A549 (cell line): ENCODE measurements at regions not wholly inside any gene's neighbourhood (a gene's known extent, or its start where the extent isn't known, plus 50 kb on each side); places are given as distances from the start of the nearest gene placed in this dataset.

Experiments
- ATAC-seq, 2 experiments: fragments of 200-7000 bp in 1 of 2; fragments of >200 bp in 1 of 2; cut with Nextera tagmentation in 1 of 2; cut with Tn5 transposase in 1 of 2; 3 replicates each; pipeline versions ENCODE4 v1.8.0 to v1.9.1; 2018 to 2020; ENCODE audit warnings: mild to moderate bottlenecking in 1 of 2, moderate library complexity in 1 of 2
- CTCF ChIA-PET: fragments of 300-600 bp; sonication (Branson Sonifier 250); formaldehyde crosslinking; extraction: SDS; loops from one replicate; lab custom pipeline; 2021; ENCODE audit warnings: antibody characterized with exemption, inconsistent platforms; lab: Yijun Ruan, JAX
- POLR2A ChIA-PET: fragments of 350-600 bp; formaldehyde crosslinking; extraction: SDS; loops from one replicate; lab custom pipeline; 2021; ENCODE audit warnings: antibody characterized with exemption, inconsistent platforms; lab: Yijun Ruan, JAX
- DNase-seq, 2 experiments: peaks; one replicate each; pipeline versions ENCODE4 v3.0.0 to v3.0.0-alpha.2; 2011 to 2016; ENCODE audit warnings: low read depth in 1 of 2, low spot score in 1 of 2
- FAIRE-seq: peaks from 2 replicates; lab custom pipeline; 2011; peaks lifted over from hg19 to GRCh38; lab: Jason Lieb, UNC
- H3K27ac ChIP-seq, 2 experiments: fragments of >200 bp; sonication (Bioruptor Twin); formaldehyde crosslinking; 3 replicates each; pipeline ENCODE4 v1.5.1; 2016 to 2017
- H3K4me1 ChIP-seq: fragments of >200 bp; sonication (Bioruptor Twin); formaldehyde crosslinking; 3 replicates; pipeline ENCODE4 v1.6.1; 2016
- H3K4me2 ChIP-seq: fragments of >200 bp; sonication (Bioruptor Twin); formaldehyde crosslinking; 3 replicates; pipeline ENCODE4 v1.6.1; 2016
- H3K4me3 ChIP-seq: fragments of >200 bp; sonication (Bioruptor Twin); formaldehyde crosslinking; 3 replicates; pipeline ENCODE4 v1.5.1; 2016
- H3K9me3 ChIP-seq: fragments of >200 bp; sonication (Bioruptor Twin); formaldehyde crosslinking; 3 replicates; pipeline ENCODE4 v1.6.1; 2016
- CBX2 ChIP-seq: fragments of 200-600 bp; sonication (generic); IDR thresholded peaks from 2 replicates; pipeline ENCODE4 v1.6.1; 2016; ENCODE audit warnings: low read depth, mild to moderate bottlenecking, borderline replicate concordance
- CHD4 ChIP-seq: fragments of 200-600 bp; sonication (generic); IDR thresholded peaks from 2 replicates; pipeline ENCODE4 v1.6.1; 2016; ENCODE audit warnings: antibody characterized with exemption, mild to moderate bottlenecking, borderline replicate concordance
- EHMT2 ChIP-seq: fragments of 200-600 bp; sonication (generic); IDR thresholded peaks from 2 replicates; pipeline ENCODE4 v1.6.1; 2016; ENCODE audit warnings: antibody characterized with exemption, low read depth, mild to moderate bottlenecking, moderate library complexity
- FOSB ChIP-seq: fragments of 250-450 bp; sonication (Bioruptor Pico); IDR thresholded peaks from 2 replicates; pipeline ENCODE4 v1.5.0; 2020; ENCODE audit warnings: mild to moderate bottlenecking, moderate library complexity
- FOSL2 ChIP-seq, 2 experiments: fragments of 450-650 bp in 1 of 2; fragments of >200 bp in 1 of 2; sonication (Bioruptor Twin) in 1 of 2; formaldehyde crosslinking; IDR thresholded peaks; 2 replicates each; pipeline versions ENCODE4 v1.5.0 to v1.6.1; 2016 to 2020; ENCODE audit warnings: mild to moderate bottlenecking in 1 of 2, moderate library complexity in 1 of 2
- HEYL ChIP-seq: fragments of 250-450 bp; sonication (Bioruptor Pico); IDR thresholded peaks from 2 replicates; pipeline ENCODE4 v1.8.0; 2021; ENCODE audit warnings: mild to moderate bottlenecking, moderate library complexity
- HOXA7 ChIP-seq: fragments of 250-450 bp; sonication (Bioruptor Pico); IDR thresholded peaks from 2 replicates; pipeline ENCODE4 v1.5.0; 2020; ENCODE audit warnings: mild to moderate bottlenecking, moderate library complexity
- KDM1A ChIP-seq: fragments of 200-600 bp; sonication (generic); IDR thresholded peaks from 2 replicates; pipeline ENCODE4 v1.6.1; 2016; ENCODE audit warnings: low read depth, mild to moderate bottlenecking
- MAFK ChIP-seq: fragments of 450-650 bp; IDR thresholded peaks from 2 replicates; pipeline ENCODE4 v1.6.1; 2014; ENCODE audit not compliant: partially characterized antibody
- MAZ ChIP-seq: fragments of 150-350 bp; IDR thresholded peaks from 2 replicates; pipeline ENCODE4 v1.6.1; 2014; ENCODE audit warnings: antibody characterized with exemption, low read depth, low read length, borderline replicate concordance
- MYC ChIP-seq: IDR thresholded peaks from 2 replicates; pipeline ENCODE4 v1.6.1; 2012; ENCODE audit warnings: mild to moderate bottlenecking, inconsistent platforms, low read length, improper control_type of control experiment, borderline replicate concordance
- NFE2L2 ChIP-seq: fragments of 150-350 bp; conservative IDR thresholded peaks from 2 replicates; pipeline ENCODE4 v1.6.1; 2014; ENCODE audit warnings: low read length
- NR3C1 ChIP-seq: fragments of >200 bp; sonication (Bioruptor Twin); formaldehyde crosslinking; IDR thresholded peaks from 3 replicates; pipeline ENCODE4 v1.6.1; 2017
- RAD21 ChIP-seq, 2 experiments: fragments of >200 bp in 1 of 2; sonication (Bioruptor Twin) in 1 of 2; formaldehyde crosslinking in 1 of 2; IDR thresholded peaks in 1 of 2; conservative IDR thresholded peaks in 1 of 2; 2 replicates in 1 of 2; 3 replicates in 1 of 2; pipeline ENCODE4 v1.6.1; 2012 to 2018; ENCODE audit warnings: inconsistent platforms in 1 of 2
- ZFP36 ChIP-seq: fragments of 450-650 bp; IDR thresholded peaks from 2 replicates; pipeline ENCODE4 v1.6.1; 2014; ENCODE audit warnings: borderline replicate concordance; ENCODE audit not compliant: partially characterized antibody
- WGBS: methylation state at CpG from one replicate; pipeline ENCODE4 v1.1.6; 2017; ENCODE audit errors: missing lambda C conversion rate; 5-methylcytosine and 5-hydroxymethylcytosine counted together
- TF ChIP-seq, protein P1 (sequence below): fragments of 150-350 bp; IDR thresholded peaks from 2 replicates; pipeline ENCODE4 v1.6.1; 2014; ENCODE audit warnings: low read depth, mild to moderate bottlenecking, low read length
- TF ChIP-seq, protein P2 (sequence below): fragments of 200-600 bp; sonication (generic); IDR thresholded peaks from 2 replicates; pipeline ENCODE4 v1.6.1; 2016; ENCODE audit warnings: antibody characterized with exemption, mild to moderate bottlenecking, moderate library complexity
- TF ChIP-seq, protein P3 (sequence below): fragments of >200 bp; sonication (Bioruptor Twin); formaldehyde crosslinking; IDR thresholded peaks from 2 replicates; pipeline ENCODE4 v1.6.1; 2016

DNA sequence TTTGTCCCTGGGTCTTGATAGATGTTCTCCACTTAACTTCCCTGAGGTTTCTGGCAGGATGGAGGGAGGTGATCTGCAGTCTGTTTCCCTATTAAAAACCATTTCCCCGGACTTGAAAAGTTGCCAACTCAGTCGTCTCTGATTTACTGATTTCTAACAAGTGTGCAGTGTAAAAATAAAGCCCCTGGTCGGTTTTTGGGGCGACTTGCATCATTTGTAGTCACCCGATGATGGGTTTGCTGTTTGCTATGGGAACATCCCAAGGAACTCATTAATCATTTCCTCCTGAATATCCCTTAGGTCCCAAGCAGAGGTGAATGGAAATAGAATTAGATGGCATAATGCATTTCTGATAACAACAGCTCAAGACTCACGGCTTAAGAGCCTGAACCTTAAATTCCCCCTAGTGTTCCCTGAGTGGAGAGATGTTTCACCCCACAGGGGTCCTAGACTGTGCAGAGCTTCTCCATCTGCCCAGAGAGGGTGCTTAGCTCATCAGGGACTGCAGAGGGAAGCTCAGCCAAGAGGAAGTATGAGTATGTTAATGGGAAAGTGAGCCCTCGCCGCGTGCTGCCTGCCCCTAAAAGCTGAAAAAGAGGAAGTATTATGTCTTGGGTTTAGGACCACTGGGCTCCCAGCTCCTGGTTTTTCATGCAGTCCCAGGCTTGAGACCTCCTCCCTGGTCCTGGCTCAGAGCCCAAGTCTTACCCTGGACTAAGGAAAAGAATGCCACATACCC is 115.1 kb upstream of the DAP start:
- Histone ChIP-seq H3K9me3 (no peaks in the 10 kb centered on the region), H3K4me3 (no peak overlapping the region), H3K4me2 (no peak overlapping the region), H3K4me1 (no peaks in the 10 kb centered on the region), H3K27ac (no peak overlapping the region)
- ChIA-PET CTCF (interaction anchor here (0.6 to 1.0 kb wide), 2 partner anchors 83 to 213 kb away, joined by 3 read pairs; no protein-coding TSS in a partner anchor), POLR2A (no interaction called here)
- WGBS: 23% methylated on average over 9 of the region's 9 CpGs
- DNase-seq (no peak), ATAC-seq (no peak), FAIRE-seq (no peak)
- no peak for TF ChIP-seq FOSL2 (IDR thresholded peaks at IDR 0.05)
- no peak for TF ChIP-seq FOSL2 (CRISPR knock-in tag; IDR thresholded peaks at IDR 0.05)
- no peak for TF ChIP-seq EHMT2
- no peak for TF ChIP-seq FOSB (CRISPR knock-in tag)
- no peak for TF ChIP-seq KDM1A
- TF ChIP-seq, protein P1, sequence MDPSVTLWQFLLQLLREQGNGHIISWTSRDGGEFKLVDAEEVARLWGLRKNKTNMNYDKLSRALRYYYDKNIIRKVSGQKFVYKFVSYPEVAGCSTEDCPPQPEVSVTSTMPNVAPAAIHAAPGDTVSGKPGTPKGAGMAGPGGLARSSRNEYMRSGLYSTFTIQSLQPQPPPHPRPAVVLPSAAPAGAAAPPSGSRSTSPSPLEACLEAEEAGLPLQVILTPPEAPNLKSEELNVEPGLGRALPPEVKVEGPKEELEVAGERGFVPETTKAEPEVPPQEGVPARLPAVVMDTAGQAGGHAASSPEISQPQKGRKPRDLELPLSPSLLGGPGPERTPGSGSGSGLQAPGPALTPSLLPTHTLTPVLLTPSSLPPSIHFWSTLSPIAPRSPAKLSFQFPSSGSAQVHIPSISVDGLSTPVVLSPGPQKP: no peak
- TF ChIP-seq CBX2: no peak
- TF ChIP-seq MAZ: no peak
- no peak for TF ChIP-seq HOXA7
- no peak for TF ChIP-seq MAFK
- no peak for TF ChIP-seq MYC
- no peak for TF ChIP-seq HEYL (CRISPR knock-in tag)
- TF ChIP-seq, protein P2, sequence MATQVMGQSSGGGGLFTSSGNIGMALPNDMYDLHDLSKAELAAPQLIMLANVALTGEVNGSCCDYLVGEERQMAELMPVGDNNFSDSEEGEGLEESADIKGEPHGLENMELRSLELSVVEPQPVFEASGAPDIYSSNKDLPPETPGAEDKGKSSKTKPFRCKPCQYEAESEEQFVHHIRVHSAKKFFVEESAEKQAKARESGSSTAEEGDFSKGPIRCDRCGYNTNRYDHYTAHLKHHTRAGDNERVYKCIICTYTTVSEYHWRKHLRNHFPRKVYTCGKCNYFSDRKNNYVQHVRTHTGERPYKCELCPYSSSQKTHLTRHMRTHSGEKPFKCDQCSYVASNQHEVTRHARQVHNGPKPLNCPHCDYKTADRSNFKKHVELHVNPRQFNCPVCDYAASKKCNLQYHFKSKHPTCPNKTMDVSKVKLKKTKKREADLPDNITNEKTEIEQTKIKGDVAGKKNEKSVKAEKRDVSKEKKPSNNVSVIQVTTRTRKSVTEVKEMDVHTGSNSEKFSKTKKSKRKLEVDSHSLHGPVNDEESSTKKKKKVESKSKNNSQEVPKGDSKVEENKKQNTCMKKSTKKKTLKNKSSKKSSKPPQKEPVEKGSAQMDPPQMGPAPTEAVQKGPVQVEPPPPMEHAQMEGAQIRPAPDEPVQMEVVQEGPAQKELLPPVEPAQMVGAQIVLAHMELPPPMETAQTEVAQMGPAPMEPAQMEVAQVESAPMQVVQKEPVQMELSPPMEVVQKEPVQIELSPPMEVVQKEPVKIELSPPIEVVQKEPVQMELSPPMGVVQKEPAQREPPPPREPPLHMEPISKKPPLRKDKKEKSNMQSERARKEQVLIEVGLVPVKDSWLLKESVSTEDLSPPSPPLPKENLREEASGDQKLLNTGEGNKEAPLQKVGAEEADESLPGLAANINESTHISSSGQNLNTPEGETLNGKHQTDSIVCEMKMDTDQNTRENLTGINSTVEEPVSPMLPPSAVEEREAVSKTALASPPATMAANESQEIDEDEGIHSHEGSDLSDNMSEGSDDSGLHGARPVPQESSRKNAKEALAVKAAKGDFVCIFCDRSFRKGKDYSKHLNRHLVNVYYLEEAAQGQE: no peak
- TF ChIP-seq NR3C1: no peak
- no peak for TF ChIP-seq CHD4
- no peak for TF ChIP-seq RAD21 (conservative IDR thresholded peaks at IDR 0.05 in 1 of 2, IDR thresholded peaks at IDR 0.05 in 1 of 2)
- no peak for TF ChIP-seq ZFP36

DNA sequence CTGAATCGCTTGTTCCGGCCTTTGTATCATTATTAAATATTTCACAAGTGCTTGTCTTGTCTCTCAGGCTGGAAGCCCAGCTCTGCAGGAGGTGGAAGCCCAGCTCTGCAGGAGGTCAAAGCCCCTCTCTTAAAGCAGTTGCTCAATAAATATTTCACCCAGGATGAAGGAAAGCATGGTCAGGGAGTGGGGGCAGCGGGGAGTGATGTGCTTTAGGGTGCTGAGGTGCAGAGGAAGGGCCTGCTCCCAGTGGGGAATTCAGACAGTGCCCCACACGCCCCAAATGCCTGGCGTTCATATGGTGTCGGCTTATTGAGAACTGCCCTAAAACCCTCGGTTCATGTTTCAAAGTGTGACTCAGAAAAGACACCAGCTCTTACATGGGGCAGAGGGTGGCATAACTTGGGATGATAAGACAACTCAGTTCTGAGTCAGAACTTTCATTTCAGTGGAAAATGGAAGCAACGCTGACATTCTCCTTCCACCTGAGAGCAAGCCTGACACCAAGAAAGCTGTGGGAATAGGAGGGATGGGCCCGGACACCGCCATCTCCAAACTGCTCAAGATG is 114.3 kb upstream of the DAP start:
- no peaks in the 10 kb centered on the region for H3K4me1 ChIP-seq
- H3K4me3 ChIP-seq: no peak overlapping the region
- H3K9me3 ChIP-seq: no peaks in the 10 kb centered on the region
- DNase-seq (no peak), ATAC-seq (peak in 1 of 2 experiments; percentile 61; a peak in 1 of 6 replicates), FAIRE-seq (no peak)
- H3K4me2 ChIP-seq: no peak overlapping the region
- ChIA-PET POLR2A (no interaction called here), CTCF (no interaction called here)
- no peak for TF ChIP-seq NFE2L2
- TF ChIP-seq, protein P3, sequence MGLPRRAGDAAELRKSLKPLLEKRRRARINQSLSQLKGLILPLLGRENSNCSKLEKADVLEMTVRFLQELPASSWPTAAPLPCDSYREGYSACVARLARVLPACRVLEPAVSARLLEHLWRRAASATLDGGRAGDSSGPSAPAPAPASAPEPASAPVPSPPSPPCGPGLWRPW: no peak
- H3K27ac ChIP-seq: no peak overlapping the region
- 43% methylated on average over 10 of the region's 10 CpGs for WGBS
